HepG2 (cell line): ENCODE measurements at regions not wholly inside any gene's neighbourhood (a gene's known extent, or its start where the extent isn't known, plus 50 kb on each side); places are given as distances from the start of the nearest gene placed in this dataset.

Source experiments
- ATAC-seq: fragments of 200-7000 bp; cut with Tn5 transposase; 3 replicates; pipeline ENCODE4 v1.9.1; 2020; ENCODE audit warnings: mild to moderate bottlenecking, moderate library complexity
- BruUV-seq: library from RNA; stranded (reverse); fragments of 400-500 nt; replicated peaks from 2 replicates; lab custom pipeline; 2021; lab: Mats Ljungman, UMichigan
- CTCF ChIA-PET: fragments of 300-600 bp; formaldehyde crosslinking; extraction: SDS; loops from one replicate; lab custom pipeline; 2021; ENCODE audit warnings: low total read pairs, inconsistent platforms, low intra/inter-chr PET ratio; lab: Yijun Ruan, JAX
- POLR2A ChIA-PET: fragments of 350-600 bp; sonication (Branson Sonifier 250); formaldehyde crosslinking; loops from one replicate; lab custom pipeline; 2020; ENCODE audit warnings: antibody characterized with exemption, inconsistent platforms; lab: Yijun Ruan, JAX
- DNase-seq: peaks from one replicate; pipeline ENCODE4 v3.0.0-alpha.2; 2015; ENCODE audit warnings: low spot score
- FAIRE-seq: peaks from 3 replicates; lab custom pipeline; 2011; peaks lifted over from hg19 to GRCh38; lab: Jason Lieb, UNC
- H2AFZ ChIP-seq: one replicate; pipeline ENCODE4 v1.6.1; 2011; ENCODE audit warnings: low read length, inconsistent platforms
- H3K27ac ChIP-seq: fragments of 300-600 bp; 3 replicates; pipeline ENCODE4 v1.8.0; 2011; ENCODE audit warnings: mixed run types, mild to moderate bottlenecking, mixed read lengths, low read length, inconsistent platforms; ENCODE audit not compliant: insufficient read depth; ENCODE audit errors: extremely low read length
- H3K27me3 ChIP-seq, 2 experiments: fragments of 200-600 bp in 1 of 2; 2 replicates in 1 of 2; 3 replicates in 1 of 2; pipeline versions ENCODE4 v1.6.0 to v1.8.0; 2011; ENCODE audit warnings: low read length in 2 of 2, mild to moderate bottlenecking in 2 of 2, moderate library complexity in 2 of 2, inconsistent platforms in 1 of 2; ENCODE audit not compliant: insufficient read depth in 2 of 2, control insufficient read depth in 1 of 2
- H3K36me3 ChIP-seq, 2 experiments: fragments of 200-600 bp in 1 of 2; replicated peaks in 1 of 2; 2 replicates in 1 of 2; 3 replicates in 1 of 2; pipeline versions ENCODE4 v1.5.1 to v1.8.0; 2011; ENCODE audit warnings: low read length in 2 of 2, inconsistent platforms in 1 of 2; ENCODE audit not compliant: insufficient read depth in 2 of 2, control insufficient read depth in 1 of 2
- H3K4me1 ChIP-seq: 2 replicates; pipeline ENCODE4 v1.5.1; 2012; ENCODE audit warnings: low read length, inconsistent platforms; ENCODE audit not compliant: insufficient read depth
- H3K4me2 ChIP-seq: 2 replicates; pipeline ENCODE4 v1.6.0; 2011; ENCODE audit warnings: low read depth, low read length, inconsistent platforms
- H3K4me3 ChIP-seq, 3 experiments: fragments of 200-600 bp in 1 of 3; sonication (generic), shearing (Covaris generic) in 1 of 3; replicated peaks in 1 of 3; 2 replicates each; pipeline ENCODE4 v1.5.1; 2011 to 2016; ENCODE audit warnings: low read length in 3 of 3, inconsistent platforms in 2 of 3, low read depth in 2 of 3, mild to moderate bottlenecking in 2 of 3, control low read depth in 1 of 3, mixed read lengths in 1 of 3; ENCODE audit not compliant: insufficient read depth in 1 of 3
- H3K79me2 ChIP-seq: one replicate; pipeline ENCODE4 v1.6.1; 2011; ENCODE audit warnings: low read length, inconsistent platforms; ENCODE audit not compliant: insufficient read depth
- H3K9ac ChIP-seq: 2 replicates; pipeline ENCODE4 v1.6.0; 2011; ENCODE audit warnings: mild to moderate bottlenecking, low read depth, low read length, inconsistent platforms; ENCODE audit not compliant: insufficient read depth
- H3K9me3 ChIP-seq: 2 replicates; pipeline ENCODE4 v1.5.1; 2012; ENCODE audit warnings: mild to moderate bottlenecking, low read length
- H4K20me1 ChIP-seq: 2 replicates; pipeline ENCODE4 v1.6.0; 2011; ENCODE audit warnings: inconsistent platforms, mild to moderate bottlenecking, low read length, moderate library complexity; ENCODE audit not compliant: insufficient read depth
- ADNP ChIP-seq: sonication (generic); formaldehyde crosslinking; IDR thresholded peaks from 2 replicates; pipeline ENCODE4 v1.4.0; 2020; ENCODE audit warnings: missing genetic modification reagents
- ARHGAP35 ChIP-seq: sonication (generic); formaldehyde crosslinking; IDR thresholded peaks from 2 replicates; pipeline ENCODE4 v1.9.0; 2022; ENCODE audit warnings: mild to moderate bottlenecking, inconsistent platforms, moderate library complexity, missing genetic modification reagents, borderline replicate concordance
- ESRRA ChIP-seq: sonication (generic); formaldehyde crosslinking; IDR thresholded peaks from 2 replicates; pipeline ENCODE4 v1.5.1; 2020; ENCODE audit warnings: mild to moderate bottlenecking, low read depth, missing genetic modification reagents
- ETV5 ChIP-seq: IDR thresholded peaks from 2 replicates; pipeline ENCODE4 v1.6.1; 2018; ENCODE audit warnings: missing biosample characterization, missing genetic modification reagents, inconsistent platforms, borderline replicate concordance
- HNRNPLL ChIP-seq: fragments of 200-400 bp; formaldehyde crosslinking; IDR thresholded peaks from 2 replicates; pipeline ENCODE4 v1.6.1; 2017; ENCODE audit warnings: mild to moderate bottlenecking, low read depth, low read length; ENCODE audit not compliant: poor library complexity, severe bottlenecking
- NFYC ChIP-seq: IDR thresholded peaks from 2 replicates; pipeline ENCODE4 v1.6.1; 2016; ENCODE audit warnings: missing genetic modification reagents, missing compliant biosample characterization
- NPAS2 ChIP-seq: sonication (generic); formaldehyde crosslinking; IDR thresholded peaks from 2 replicates; pipeline ENCODE4 v1.8.0; 2022; ENCODE audit warnings: mild to moderate bottlenecking, missing genetic modification reagents, borderline replicate concordance
- PHF8 ChIP-seq: sonication (generic); formaldehyde crosslinking; IDR thresholded peaks from 2 replicates; pipeline ENCODE4 v1.5.0; 2020; ENCODE audit warnings: missing genetic modification reagents
- PLRG1 ChIP-seq: fragments of 450-650 bp; conservative IDR thresholded peaks from 2 replicates; pipeline ENCODE4 v1.6.1; 2016
- SCMH1 ChIP-seq: sonication (generic); formaldehyde crosslinking; IDR thresholded peaks from 2 replicates; pipeline ENCODE4 v1.9.0; 2021; ENCODE audit warnings: missing genetic modification reagents, mild to moderate bottlenecking, borderline replicate concordance
- TFAP4 ChIP-seq: sonication (generic); IDR thresholded peaks from 2 replicates; pipeline ENCODE4 v1.6.1; 2016; ENCODE audit warnings: low read depth, borderline replicate concordance
- ZNF713 ChIP-seq: sonication (generic); formaldehyde crosslinking; IDR thresholded peaks from 2 replicates; pipeline ENCODE4 v1.4.0; 2020; ENCODE audit warnings: mild to moderate bottlenecking, missing genetic modification reagents
- ZNF761 ChIP-seq: sonication (generic); formaldehyde crosslinking; conservative IDR thresholded peaks from 2 replicates; pipeline ENCODE4 v1.4.0; 2020; ENCODE audit warnings: mild to moderate bottlenecking, missing genetic modification reagents
- WGBS: methylation state at CpG from one replicate; pipeline ENCODE4 v1.1.6; 2017; ENCODE audit warnings: low lambda C conversion rate; 5-methylcytosine and 5-hydroxymethylcytosine counted together
- in situ Hi-C: cut with HindIII; loops from 2 replicates; pipeline ENCODE4 v1.10.0; 2017; ENCODE audit warnings: low pct_unique_long_range_greater_than_20kb; ENCODE audit not compliant: extremely low pct_ligation_motif_present
- intact Hi-C: fragments of 100-400 bp; cut with micrococcal nuclease; formaldehyde crosslinking; loops from one replicate; pipeline ENCODE4 v1.10.0; 2022; ENCODE audit not compliant: unreplicated experiment
- TF ChIP-seq, protein P1 (sequence below): sonication (generic); formaldehyde crosslinking; IDR thresholded peaks from 2 replicates; pipeline ENCODE4 v1.4.0; 2020; ENCODE audit warnings: mild to moderate bottlenecking, missing genetic modification reagents
- TF ChIP-seq, protein P2 (sequence below): sonication (generic); formaldehyde crosslinking; IDR thresholded peaks from 2 replicates; pipeline ENCODE4 v1.9.0; 2022; ENCODE audit warnings: missing genetic modification reagents, mild to moderate bottlenecking, borderline replicate concordance
- TF ChIP-seq, protein P3 (sequence below): sonication (generic); formaldehyde crosslinking; IDR thresholded peaks from 2 replicates; pipeline ENCODE4 v1.4.0; 2020; ENCODE audit warnings: missing genetic modification reagents

DNA sequence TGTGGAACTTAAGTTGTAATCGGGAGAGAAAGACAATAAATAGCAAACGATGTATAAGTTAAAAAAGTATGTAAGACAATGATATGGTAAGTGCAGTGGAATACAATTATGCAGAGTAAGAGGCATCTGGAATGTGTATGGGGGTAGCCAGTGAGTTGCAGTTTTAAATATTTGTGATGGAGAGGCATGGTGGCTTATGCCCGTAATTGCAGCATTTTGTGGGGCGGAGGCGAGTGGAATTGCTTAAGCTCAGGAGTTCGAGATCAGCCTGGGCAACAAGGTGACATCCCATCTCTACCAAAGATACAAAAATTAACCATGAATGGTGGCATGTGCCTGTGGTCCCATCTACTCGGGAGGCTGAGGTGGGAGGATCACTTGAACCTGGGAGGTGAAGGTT, 52.5 kb upstream of the WDFY3 start:
- intact Hi-C loops (no loop called here), in situ Hi-C loops (no loop called here)
- TF ChIP-seq ZNF713 (CRISPR knock-in tag) (no peak), ESRRA (CRISPR knock-in tag) (no peak), ADNP (CRISPR knock-in tag) (no peak)
- H3K27me3 ChIP-seq, result no peaks in the 10 kb centered on the region
- no TSS peak for BruUV-seq
- H3K4me2 ChIP-seq, result no peak overlapping the region
- H3K9ac ChIP-seq, result no peak overlapping the region
- no peaks in the 10 kb centered on the region for H3K9me3 ChIP-seq
- no peak for DNase-seq
- no peaks in the 10 kb centered on the region for H3K79me2 ChIP-seq
- no peaks in the 10 kb centered on the region for H3K36me3 ChIP-seq
- no peak overlapping the region for H2AFZ ChIP-seq
- no peaks in the 10 kb centered on the region for H3K4me1 ChIP-seq
- FAIRE-seq, result no peak
- no peak for ATAC-seq
- 34% methylated on average over 7 of the region's 7 CpGs for WGBS
- ChIA-PET CTCF (no interaction called here), POLR2A (no interaction called here)
- H4K20me1 ChIP-seq, result no peaks in the 10 kb centered on the region
- no peak overlapping the region for H3K27ac ChIP-seq
- H3K4me3 ChIP-seq, result no peak overlapping the region

DNA sequence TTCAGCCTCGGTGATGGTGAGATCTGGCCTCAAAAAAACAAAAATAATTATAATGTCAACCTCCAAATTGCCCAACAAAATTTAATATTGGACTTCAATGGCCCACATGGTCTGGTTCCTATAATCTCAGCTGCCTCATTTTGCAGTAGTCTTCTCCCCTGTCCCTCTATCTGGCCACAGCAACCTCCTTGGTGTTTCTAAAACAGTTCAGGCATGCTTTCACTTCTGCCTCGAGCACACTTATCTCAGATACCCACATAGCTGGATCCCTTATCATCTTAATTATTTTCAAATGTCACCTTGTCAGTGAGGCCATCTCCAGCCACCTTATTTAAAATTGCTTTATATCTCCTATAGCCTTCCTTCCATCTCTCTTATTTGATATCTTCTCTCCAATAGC, 52.9 kb upstream of the WDFY3 start:
- TF ChIP-seq, protein P1, sequence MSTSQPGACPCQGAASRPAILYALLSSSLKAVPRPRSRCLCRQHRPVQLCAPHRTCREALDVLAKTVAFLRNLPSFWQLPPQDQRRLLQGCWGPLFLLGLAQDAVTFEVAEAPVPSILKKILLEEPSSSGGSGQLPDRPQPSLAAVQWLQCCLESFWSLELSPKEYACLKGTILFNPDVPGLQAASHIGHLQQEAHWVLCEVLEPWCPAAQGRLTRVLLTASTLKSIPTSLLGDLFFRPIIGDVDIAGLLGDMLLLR (CRISPR knock-in tag), result no peak
- TF ChIP-seq, protein P2, sequence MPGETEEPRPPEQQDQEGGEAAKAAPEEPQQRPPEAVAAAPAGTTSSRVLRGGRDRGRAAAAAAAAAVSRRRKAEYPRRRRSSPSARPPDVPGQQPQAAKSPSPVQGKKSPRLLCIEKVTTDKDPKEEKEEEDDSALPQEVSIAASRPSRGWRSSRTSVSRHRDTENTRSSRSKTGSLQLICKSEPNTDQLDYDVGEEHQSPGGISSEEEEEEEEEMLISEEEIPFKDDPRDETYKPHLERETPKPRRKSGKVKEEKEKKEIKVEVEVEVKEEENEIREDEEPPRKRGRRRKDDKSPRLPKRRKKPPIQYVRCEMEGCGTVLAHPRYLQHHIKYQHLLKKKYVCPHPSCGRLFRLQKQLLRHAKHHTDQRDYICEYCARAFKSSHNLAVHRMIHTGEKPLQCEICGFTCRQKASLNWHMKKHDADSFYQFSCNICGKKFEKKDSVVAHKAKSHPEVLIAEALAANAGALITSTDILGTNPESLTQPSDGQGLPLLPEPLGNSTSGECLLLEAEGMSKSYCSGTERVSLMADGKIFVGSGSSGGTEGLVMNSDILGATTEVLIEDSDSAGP, result no peak
- no peak for TF ChIP-seq ETV5 (CRISPR knock-in tag)
- no peak for TF ChIP-seq PHF8 (CRISPR knock-in tag)
- no peak for TF ChIP-seq SCMH1 (CRISPR knock-in tag)
- no peak for TF ChIP-seq ARHGAP35
- TF ChIP-seq ZNF761 (CRISPR knock-in tag), result no peak
- no peak for TF ChIP-seq HNRNPLL
- TF ChIP-seq NFYC (CRISPR knock-in tag), result no peak
- TF ChIP-seq PLRG1, result no peak
- no peak for TF ChIP-seq TFAP4
- TF ChIP-seq, protein P3, sequence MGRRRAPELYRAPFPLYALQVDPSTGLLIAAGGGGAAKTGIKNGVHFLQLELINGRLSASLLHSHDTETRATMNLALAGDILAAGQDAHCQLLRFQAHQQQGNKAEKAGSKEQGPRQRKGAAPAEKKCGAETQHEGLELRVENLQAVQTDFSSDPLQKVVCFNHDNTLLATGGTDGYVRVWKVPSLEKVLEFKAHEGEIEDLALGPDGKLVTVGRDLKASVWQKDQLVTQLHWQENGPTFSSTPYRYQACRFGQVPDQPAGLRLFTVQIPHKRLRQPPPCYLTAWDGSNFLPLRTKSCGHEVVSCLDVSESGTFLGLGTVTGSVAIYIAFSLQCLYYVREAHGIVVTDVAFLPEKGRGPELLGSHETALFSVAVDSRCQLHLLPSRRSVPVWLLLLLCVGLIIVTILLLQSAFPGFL (CRISPR knock-in tag), result no peak
- TF ChIP-seq NPAS2 (CRISPR knock-in tag), result no peak
- no peak overlapping the region for H3K4me3 ChIP-seq
- BruUV-seq, result no TSS peak
- H3K9me3 ChIP-seq, result no peaks in the 10 kb centered on the region
- in situ Hi-C loops (no loop called here), intact Hi-C loops (no loop called here)
- no peak overlapping the region for H3K9ac ChIP-seq
- ATAC-seq (no peak), FAIRE-seq (no peak), DNase-seq (no peak)
- ChIA-PET CTCF (no interaction called here), POLR2A (no interaction called here)
- H3K27me3 ChIP-seq, result no peaks in the 10 kb centered on the region
- H3K27ac ChIP-seq, result no peak overlapping the region
- no peaks in the 10 kb centered on the region for H3K79me2 ChIP-seq
- H3K4me2 ChIP-seq, result no peak overlapping the region
- no peak overlapping the region for H2AFZ ChIP-seq
- no peaks in the 10 kb centered on the region for H3K4me1 ChIP-seq
- H4K20me1 ChIP-seq, result no peaks in the 10 kb centered on the region
- no peaks in the 10 kb centered on the region for H3K36me3 ChIP-seq
- WGBS, result 0% methylated on average over 2 of the region's 2 CpGs
